ENCODE measurements at regions not wholly inside any gene's neighbourhood (a gene's known extent, or its start where the extent isn't known, plus 50 kb on each side); places are given as distances from the start of the nearest gene placed in this dataset.
"Not testable (repeated sequence)": the region's sequence is repeated elsewhere in the genome, so short reads cannot be mapped to it uniquely, and the experiment has no call there.

GRCh38 chr4:181030135-181030921 lies 1212.9 kb upstream of the TENM3 start:
- not testable (repeated sequence) for H3K36me3 ChIP-seq (replicated peaks in 1 of 2; ENCODE audit: control insufficient read depth in 2 of 2, insufficient read depth in 2 of 2, low read length in 2 of 2); H3K9me3 ChIP-seq (replicated peaks in 1 of 2; ENCODE audit: control insufficient read depth in 2 of 2, insufficient read depth in 1 of 2, low read depth in 1 of 2, low read length in 2 of 2); H3K4me3 ChIP-seq (ENCODE audit: low read length in 2 of 2); H3K27ac ChIP-seq (replicated peaks; ENCODE audit: low read length); H3K27me3 ChIP-seq (ENCODE audit: control insufficient read depth in 3 of 3, insufficient read depth in 3 of 3, low read depth in 1 of 3, low read length in 3 of 3); H2BK5ac ChIP-seq (ENCODE audit: low read length); H2BK120ac ChIP-seq (ENCODE audit: low read depth, low read length); H2BK12ac ChIP-seq (ENCODE audit: low read length); H3K79me1 ChIP-seq (ENCODE audit: low read depth, low read length); H3K4me1 ChIP-seq (ENCODE audit: control insufficient read depth in 2 of 2, insufficient read depth in 1 of 2, low read depth in 1 of 2, low read length in 2 of 2); H4K8ac ChIP-seq (ENCODE audit: low read depth, low read length); H3K23ac ChIP-seq (ENCODE audit: low read depth, low read length, poor library complexity); H4K91ac ChIP-seq (ENCODE audit: low read depth, low read length, poor library complexity); DNase-seq (ENCODE audit: low spot score); H3K4ac ChIP-seq (ENCODE audit: low read length); H3K9ac ChIP-seq (ENCODE audit: low read depth, low read length, poor library complexity); H3K18ac ChIP-seq (ENCODE audit: low read length); H3K14ac ChIP-seq (ENCODE audit: low read length); H3K4me2 ChIP-seq (ENCODE audit: insufficient read depth, low read length, poor library complexity, severe bottlenecking); H2BK15ac ChIP-seq (ENCODE audit: low read length); H2AK5ac ChIP-seq (ENCODE audit: low read depth, low read length)
- no CpG with 5 or more reads among the region's 14 CpGs for WGBS, 2 donors (ENCODE audit: extremely low coverage in 2 of 2, insufficient read length in 2 of 2, insufficient replicate concordance in 1 of 2)
- H2AFZ ChIP-seq (ENCODE audit: low read length) = peak overlapping the region; percentile 62

GRCh38 chr4:181030961-181031360 lies 1212.2 kb upstream of the TENM3 start:
- Histone ChIP-seq H3K9ac (ENCODE audit: low read depth, low read length, poor library complexity) (no peak overlapping the region), H2BK15ac (ENCODE audit: low read length) (no peak overlapping the region), H2BK5ac (ENCODE audit: low read length) (no peak overlapping the region), H3K36me3 (replicated peaks in 1 of 2; ENCODE audit: control insufficient read depth in 2 of 2, insufficient read depth in 2 of 2, low read length in 2 of 2) (no peaks in the 10 kb centered on the region), H3K27me3 (ENCODE audit: control insufficient read depth in 3 of 3, insufficient read depth in 3 of 3, low read depth in 1 of 3, low read length in 3 of 3) (no peaks in the 10 kb centered on the region), H2BK12ac (ENCODE audit: low read length) (no peak overlapping the region), H3K18ac (ENCODE audit: low read length) (no peak overlapping the region), H3K27ac (replicated peaks; ENCODE audit: low read length) (no peak overlapping the region), H3K23ac (ENCODE audit: low read depth, low read length, poor library complexity) (no peak overlapping the region), H3K14ac (ENCODE audit: low read length) (no peak overlapping the region), H4K8ac (ENCODE audit: low read depth, low read length) (no peak overlapping the region), H3K4me1 (ENCODE audit: control insufficient read depth in 2 of 2, insufficient read depth in 1 of 2, low read depth in 1 of 2, low read length in 2 of 2) (no peaks in the 10 kb centered on the region), H3K79me1 (ENCODE audit: low read depth, low read length) (no peaks in the 10 kb centered on the region), H2AK5ac (ENCODE audit: low read depth, low read length) (no peak overlapping the region), H3K9me3 (replicated peaks in 1 of 2; ENCODE audit: control insufficient read depth in 2 of 2, insufficient read depth in 1 of 2, low read depth in 1 of 2, low read length in 2 of 2) (no peaks in the 10 kb centered on the region), H3K4me3 (ENCODE audit: low read length in 2 of 2) (no peak overlapping the region), H4K91ac (ENCODE audit: low read depth, low read length, poor library complexity) (no peak overlapping the region), H2AFZ (ENCODE audit: low read length) (no peak overlapping the region), H2BK120ac (ENCODE audit: low read depth, low read length) (no peak overlapping the region), H3K4ac (ENCODE audit: low read length) (no peak overlapping the region), H3K4me2 (ENCODE audit: insufficient read depth, low read length, poor library complexity, severe bottlenecking) (no peak overlapping the region)
- no peak for DNase-seq (ENCODE audit: low spot score)
- no CpG with 5 or more reads among the region's 7 CpGs for WGBS, 2 donors (ENCODE audit: extremely low coverage in 2 of 2, insufficient read length in 2 of 2, insufficient replicate concordance in 1 of 2)

GRCh38 chr4:181043486-181043885 lies 1199.7 kb upstream of the TENM3 start:
- Histone ChIP-seq H3K18ac (ENCODE audit: low read length) (no peak overlapping the region), H2BK15ac (ENCODE audit: low read length) (no peak overlapping the region), H2BK12ac (ENCODE audit: low read length) (no peak overlapping the region), H3K27ac (replicated peaks; ENCODE audit: low read length) (no peak overlapping the region), H3K4ac (ENCODE audit: low read length) (no peak overlapping the region), H3K27me3 (ENCODE audit: control insufficient read depth in 3 of 3, insufficient read depth in 3 of 3, low read depth in 1 of 3, low read length in 3 of 3) (no peaks in the 10 kb centered on the region), H2BK5ac (ENCODE audit: low read length) (no peak overlapping the region), H3K9ac (ENCODE audit: low read depth, low read length, poor library complexity) (no peak overlapping the region), H3K4me3 (ENCODE audit: low read length in 2 of 2) (no peak overlapping the region), H2AFZ (ENCODE audit: low read length) (no peak overlapping the region), H2AK5ac (ENCODE audit: low read depth, low read length) (no peak overlapping the region), H3K79me1 (ENCODE audit: low read depth, low read length) (no peaks in the 10 kb centered on the region), H2BK120ac (ENCODE audit: low read depth, low read length) (no peak overlapping the region), H3K9me3 (replicated peaks in 1 of 2; ENCODE audit: control insufficient read depth in 2 of 2, insufficient read depth in 1 of 2, low read depth in 1 of 2, low read length in 2 of 2) (no peaks in the 10 kb centered on the region), H3K4me2 (ENCODE audit: insufficient read depth, low read length, poor library complexity, severe bottlenecking) (no peak overlapping the region), H3K36me3 (replicated peaks in 1 of 2; ENCODE audit: control insufficient read depth in 2 of 2, insufficient read depth in 2 of 2, low read length in 2 of 2) (no peaks in the 10 kb centered on the region), H3K4me1 (ENCODE audit: control insufficient read depth in 2 of 2, insufficient read depth in 1 of 2, low read depth in 1 of 2, low read length in 2 of 2) (no peaks in the 10 kb centered on the region), H4K8ac (ENCODE audit: low read depth, low read length) (no peak overlapping the region), H3K23ac (ENCODE audit: low read depth, low read length, poor library complexity) (no peak overlapping the region), H3K14ac (ENCODE audit: low read length) (no peak overlapping the region), H4K91ac (ENCODE audit: low read depth, low read length, poor library complexity) (no peak overlapping the region)
- DNase-seq (ENCODE audit: low spot score) = no peak
- WGBS, 2 donors (ENCODE audit: extremely low coverage in 2 of 2, insufficient read length in 2 of 2, insufficient replicate concordance in 1 of 2) = no CpG with 5 or more reads among the region's 4 CpGs

- peak overlapping the region; percentile 37 for H2AFZ ChIP-seq (ENCODE audit: low read length)
- no peak overlapping the region for H2BK12ac ChIP-seq (ENCODE audit: low read length)
- H3K9me3 ChIP-seq (replicated peaks in 1 of 2; ENCODE audit: control insufficient read depth in 2 of 2, insufficient read depth in 1 of 2, low read depth in 1 of 2, low read length in 2 of 2) = no peaks in the 10 kb centered on the region
- no peak overlapping the region for H2BK15ac ChIP-seq (ENCODE audit: low read length)
- no peak overlapping the region for H4K91ac ChIP-seq (ENCODE audit: low read depth, low read length, poor library complexity)
- H3K27me3 ChIP-seq (ENCODE audit: control insufficient read depth in 3 of 3, insufficient read depth in 3 of 3, low read depth in 1 of 3, low read length in 3 of 3) = no peaks in the 10 kb centered on the region
- no peak overlapping the region for H3K4ac ChIP-seq (ENCODE audit: low read length)
- H3K9ac ChIP-seq (ENCODE audit: low read depth, low read length, poor library complexity) = no peak overlapping the region
- H2BK5ac ChIP-seq (ENCODE audit: low read length) = no peak overlapping the region
- H3K79me1 ChIP-seq (ENCODE audit: low read depth, low read length) = no peaks in the 10 kb centered on the region
- no peak overlapping the region for H2AK5ac ChIP-seq (ENCODE audit: low read depth, low read length)
- H3K18ac ChIP-seq (ENCODE audit: low read length) = no peak overlapping the region
- H3K4me3 ChIP-seq (ENCODE audit: low read length in 2 of 2) = peak overlapping the region in 1 of 2 donors; percentile 3
- no peak overlapping the region for H2BK120ac ChIP-seq (ENCODE audit: low read depth, low read length)
- no peak for DNase-seq (ENCODE audit: low spot score)
- no peaks in the 10 kb centered on the region for H3K36me3 ChIP-seq (replicated peaks in 1 of 2; ENCODE audit: control insufficient read depth in 2 of 2, insufficient read depth in 2 of 2, low read length in 2 of 2)
- no peak overlapping the region for H3K4me2 ChIP-seq (ENCODE audit: insufficient read depth, low read length, poor library complexity, severe bottlenecking)
- WGBS, 2 donors (ENCODE audit: extremely low coverage in 2 of 2, insufficient read length in 2 of 2, insufficient replicate concordance in 1 of 2) = no CpG with 5 or more reads among the region's 9 CpGs
- H3K4me1 ChIP-seq (ENCODE audit: control insufficient read depth in 2 of 2, insufficient read depth in 1 of 2, low read depth in 1 of 2, low read length in 2 of 2) = no peaks in the 10 kb centered on the region
- H3K14ac ChIP-seq (ENCODE audit: low read length) = no peak overlapping the region
- no peak overlapping the region for H3K27ac ChIP-seq (replicated peaks; ENCODE audit: low read length)
- no peak overlapping the region for H4K8ac ChIP-seq (ENCODE audit: low read depth, low read length)
- H3K23ac ChIP-seq (ENCODE audit: low read depth, low read length, poor library complexity) = no peak overlapping the region
Measured at GRCh38 chr4:181046809-181047208, 1196.4 kb upstream of the TENM3 start.

All from neuronal stem cell (in vitro differentiated cells).